IMR-90 (cell line): ENCODE measurements at regions not wholly inside any gene's neighbourhood (a gene's known extent, or its start where the extent isn't known, plus 50 kb on each side); places are given as distances from the start of the nearest gene placed in this dataset.
"Not testable (repeated sequence)": the region's sequence is repeated elsewhere in the genome, so short reads cannot be mapped to it uniquely, and the experiment has no call there.

Experiments
- ATAC-seq: fragments of 200-7000 bp; cut with Tn5 transposase; 2 replicates; pipeline ENCODE4 v1.9.1; 2020; ENCODE audit warnings: low read depth, mild to moderate bottlenecking, moderate library complexity
- BruUV-seq: library from RNA; stranded (reverse); fragments of 400-500 nt; replicated peaks from 2 replicates; lab custom pipeline; 2021; lab: Mats Ljungman, UMichigan
- CTCF ChIA-PET: fragments of 300-600 bp; formaldehyde crosslinking; extraction: SDS; loops from one replicate; lab custom pipeline; 2021; ENCODE audit warnings: antibody characterized with exemption; lab: Yijun Ruan, JAX
- POLR2A ChIA-PET: fragments of 300-600 bp; sonication (Branson Sonifier 250); formaldehyde crosslinking; loops from one replicate; lab custom pipeline; 2022; ENCODE audit warnings: antibody characterized with exemption; ENCODE audit not compliant: unreplicated experiment; lab: Charles Lee
- DNase-seq: peaks from one replicate; pipeline ENCODE4 v3.0.0; 2013
- H2AFZ ChIP-seq: replicated peaks from 2 replicates; pipeline ENCODE3; 2013; ENCODE audit warnings: low read length, mild to moderate bottlenecking; ENCODE audit not compliant: poor library complexity
- H2AK5ac ChIP-seq: 2 replicates; pipeline ENCODE4 v1.6.1; 2013; ENCODE audit warnings: low read depth, low read length, inconsistent platforms
- H2AK9ac ChIP-seq: replicated peaks from 2 replicates; pipeline ENCODE3; 2013; ENCODE audit warnings: mild to moderate bottlenecking, low read depth, low read length, moderate library complexity; ENCODE audit not compliant: poor library complexity
- H2BK120ac ChIP-seq: 2 replicates; pipeline ENCODE4 v1.6.1; 2013; ENCODE audit warnings: low read depth, low read length, inconsistent platforms
- H2BK15ac ChIP-seq: 3 replicates; pipeline ENCODE4 v1.6.1; 2013; ENCODE audit warnings: low read depth, low read length, inconsistent platforms
- H2BK20ac ChIP-seq: 2 replicates; pipeline ENCODE4 v1.6.1; 2013; ENCODE audit warnings: low read depth, mild to moderate bottlenecking, inconsistent platforms, low read length, moderate library complexity
- H2BK5ac ChIP-seq: 2 replicates; pipeline ENCODE4 v1.6.1; 2013; ENCODE audit warnings: mild to moderate bottlenecking, low read depth, low read length, inconsistent platforms; ENCODE audit not compliant: poor library complexity, severe bottlenecking
- H3K14ac ChIP-seq: replicated peaks from 2 replicates; pipeline ENCODE4 v1.6.1; 2013; ENCODE audit warnings: low read depth, low read length, inconsistent platforms
- H3K18ac ChIP-seq: 2 replicates; pipeline ENCODE4 v1.6.1; 2013; ENCODE audit warnings: low read depth, low read length, control low read depth
- H3K23ac ChIP-seq: 2 replicates; pipeline ENCODE4 v1.6.1; 2013; ENCODE audit warnings: low read depth, low read length, inconsistent platforms
- H3K27ac ChIP-seq: 2 replicates; pipeline ENCODE4 v1.5.1; 2013; ENCODE audit warnings: mild to moderate bottlenecking, control low read depth, low read length; ENCODE audit not compliant: insufficient read depth
- H3K27me3 ChIP-seq: 2 replicates; pipeline ENCODE4 v1.6.1; 2013; ENCODE audit warnings: low read length; ENCODE audit not compliant: control insufficient read depth, insufficient read depth
- H3K36me3 ChIP-seq: 2 replicates; pipeline ENCODE4 v1.6.1; 2013; ENCODE audit warnings: low read length, mixed read lengths; ENCODE audit not compliant: control insufficient read depth, insufficient read depth
- H3K4ac ChIP-seq: 2 replicates; pipeline ENCODE4 v1.6.1; 2013; ENCODE audit warnings: low read depth, low read length, inconsistent platforms
- H3K4me1 ChIP-seq: 2 replicates; pipeline ENCODE4 v1.6.1; 2013; ENCODE audit warnings: low read length, mixed read lengths; ENCODE audit not compliant: control insufficient read depth, insufficient read depth
- H3K4me2 ChIP-seq: 2 replicates; pipeline ENCODE4 v1.6.1; 2013; ENCODE audit warnings: low read depth, mild to moderate bottlenecking, control low read depth, low read length, moderate library complexity
- H3K4me3 ChIP-seq: 2 replicates; pipeline ENCODE4 v1.5.1; 2013; ENCODE audit warnings: low read depth, mild to moderate bottlenecking, control low read depth, low read length, moderate library complexity; ENCODE audit not compliant: insufficient read depth
- H3K56ac ChIP-seq: 2 replicates; pipeline ENCODE4 v1.6.1; 2013; ENCODE audit warnings: low read length, inconsistent platforms; ENCODE audit not compliant: insufficient read depth; ENCODE audit errors: extremely low read depth
- H3K79me1 ChIP-seq, 2 experiments: 2 replicates each; pipeline ENCODE4 v1.6.1; 2013; ENCODE audit warnings: low read length in 2 of 2, inconsistent platforms in 1 of 2, low read depth in 1 of 2
- H3K9ac ChIP-seq: 2 replicates; pipeline ENCODE4 v1.6.1; 2013; ENCODE audit warnings: low read depth, low read length, control low read depth
- H3K9me1 ChIP-seq: 2 replicates; pipeline ENCODE4 v1.6.1; 2013; ENCODE audit warnings: low read length, inconsistent platforms; ENCODE audit not compliant: insufficient read depth
- H3K9me3 ChIP-seq: 2 replicates; pipeline ENCODE4 v1.6.1; 2013; ENCODE audit warnings: low read length; ENCODE audit not compliant: control insufficient read depth, insufficient read depth
- H4K20me1 ChIP-seq: 2 replicates; pipeline ENCODE4 v1.6.1; 2013; ENCODE audit warnings: low read length, inconsistent platforms; ENCODE audit not compliant: insufficient read depth
- H4K5ac ChIP-seq: 2 replicates; pipeline ENCODE4 v1.6.1; 2013; ENCODE audit warnings: mild to moderate bottlenecking, low read depth, low read length, control low read depth
- H4K8ac ChIP-seq, 2 experiments: 2 replicates each; pipeline ENCODE4 v1.6.1; 2013; ENCODE audit warnings: low read depth in 2 of 2, low read length in 2 of 2, control low read depth in 1 of 2, inconsistent platforms in 1 of 2
- H4K91ac ChIP-seq: 2 replicates; pipeline ENCODE4 v1.6.1; 2013; ENCODE audit warnings: low read depth, low read length, inconsistent platforms; ENCODE audit not compliant: insufficient read depth
- CTCF ChIP-seq: conservative IDR thresholded peaks from 2 replicates; pipeline ENCODE4 v1.5.1; 2012; ENCODE audit warnings: mild to moderate bottlenecking, low read depth, low read length, improper control_type of control experiment
- MXI1 ChIP-seq: IDR thresholded peaks from 2 replicates; pipeline ENCODE4 v1.6.1; 2012; ENCODE audit warnings: low read depth, mild to moderate bottlenecking, low read length, moderate library complexity, borderline replicate concordance
- RAD21 ChIP-seq: IDR thresholded peaks from 2 replicates; pipeline ENCODE4 v1.6.1; 2012; ENCODE audit warnings: low read length, improper control_type of control experiment
- SMC3 ChIP-seq: fragments of 150-350 bp; IDR thresholded peaks from 2 replicates; pipeline ENCODE4 v1.6.1; 2016; ENCODE audit warnings: low read depth, mild to moderate bottlenecking, antibody characterized with exemption, low read length, moderate library complexity
- WGBS, 2 experiments: methylation state at CpG; one replicate each; pipeline versions ENCODE4 v1.1.5 to v1.1.7; 2013; ENCODE audit warnings: missing lambda C conversion rate in 2 of 2; ENCODE audit not compliant: insufficient read length in 1 of 2; ENCODE audit errors: extremely low coverage in 2 of 2; 5-methylcytosine and 5-hydroxymethylcytosine counted together
- dilution Hi-C: fragments of 300-500 bp; cut with HindIII; formaldehyde crosslinking; loops from one replicate; pipeline ENCODE4 v1.14.3; 2018; ENCODE audit warnings: low sequenced_read_pairs; ENCODE audit not compliant: unreplicated experiment
- in situ Hi-C: fragments of 300-500 bp; cut with MboI; formaldehyde crosslinking; loops from 3 replicates; pipeline ENCODE4 v1.14.3; 2019; ENCODE audit warnings: low sequenced_read_pairs, inconsistent platforms, mixed read lengths
- intact Hi-C: fragments of 100-400 bp; cut with micrococcal nuclease; formaldehyde crosslinking; loops from 2 replicates; pipeline ENCODE4 v1.10.0; 2022

- H3K4me1 ChIP-seq, H4K5ac ChIP-seq, H2AK5ac ChIP-seq, BruUV-seq, H2BK15ac ChIP-seq, H3K18ac ChIP-seq, H2AK9ac ChIP-seq, H3K27ac ChIP-seq, H4K8ac ChIP-seq, POLR2A ChIA-PET, H3K4ac ChIP-seq, H3K36me3 ChIP-seq, H2BK5ac ChIP-seq, H2AFZ ChIP-seq, H3K14ac ChIP-seq, H3K9me3 ChIP-seq, H3K9ac ChIP-seq, H3K4me3 ChIP-seq, H3K23ac ChIP-seq, dilution Hi-C loops, H2BK120ac ChIP-seq, H3K79me1 ChIP-seq, H4K20me1 ChIP-seq, H3K9me1 ChIP-seq, H3K4me2 ChIP-seq, H3K56ac ChIP-seq, H4K91ac ChIP-seq, H2BK20ac ChIP-seq: not testable (repeated sequence)
- in situ Hi-C loops (loop anchor here (5.0 to 25.0 kb wide), 2 partner anchors 63 to 268 kb away; no protein-coding TSS in a partner anchor), intact Hi-C loops (loop anchor here (1.0 to 5.0 kb wide), 2 partner anchors 61 to 78 kb away; no protein-coding TSS in a partner anchor)
- peak; percentile 57; the same call in 1 of the 2 replicates for TF ChIP-seq MXI1
- peak; percentile 52 for TF ChIP-seq SMC3
- TF ChIP-seq CTCF: peak; percentile 57
- TF ChIP-seq RAD21: peak; percentile 64
- CTCF ChIA-PET: interaction anchor here (0.6 to 1.1 kb wide), 2 partner anchors 12 to 111 kb away, joined by 3 to 4 read pairs; no protein-coding TSS in a partner anchor
- DNase-seq (peak; percentile 56), ATAC-seq (peak; percentile 87)
- peaks cover 13% of the 10 kb centered on the region; the same call in 1 of the 2 replicates for H3K27me3 ChIP-seq
Measured at GRCh38 chr7:76130661-76131060, 71.0 kb upstream of the SRRM3 start.

DNA sequence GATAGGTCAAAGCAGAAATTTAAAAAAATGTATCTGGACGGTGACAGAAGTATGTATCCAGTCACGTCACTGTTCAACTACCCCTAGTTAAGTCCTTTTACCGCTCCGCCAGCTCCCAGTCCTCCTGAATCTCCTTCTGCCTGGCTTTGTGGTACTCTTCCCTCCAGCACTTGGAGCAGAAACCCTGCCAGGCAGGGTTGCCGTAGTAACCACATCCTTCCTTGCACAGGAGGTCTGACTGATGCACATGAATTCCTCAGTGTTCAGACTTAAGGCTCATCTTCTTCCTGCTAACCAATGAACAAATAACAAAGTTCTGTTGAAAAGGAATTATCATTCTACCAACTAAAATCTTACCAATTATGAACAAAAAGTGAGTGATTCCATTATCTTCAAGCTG is 69.8 kb upstream of the SRRM3 start:
- H3K18ac ChIP-seq, H3K27ac ChIP-seq, H4K20me1 ChIP-seq, H2BK5ac ChIP-seq, H3K23ac ChIP-seq, ATAC-seq, H3K4ac ChIP-seq, H4K5ac ChIP-seq, BruUV-seq, H3K4me1 ChIP-seq, H3K4me2 ChIP-seq, H3K9ac ChIP-seq, H2AK5ac ChIP-seq, H2BK120ac ChIP-seq, H3K56ac ChIP-seq, H2BK20ac ChIP-seq, H4K91ac ChIP-seq, H4K8ac ChIP-seq, POLR2A ChIA-PET, H2AFZ ChIP-seq, CTCF ChIA-PET, H3K36me3 ChIP-seq, H3K4me3 ChIP-seq, H3K9me1 ChIP-seq, H3K79me1 ChIP-seq, H2BK15ac ChIP-seq, H3K14ac ChIP-seq, DNase-seq, dilution Hi-C loops, H3K9me3 ChIP-seq, H2AK9ac ChIP-seq: not testable (repeated sequence)
- intact Hi-C loops: loop anchor here (5.0 kb wide), 1 partner anchor 80 kb away; no protein-coding TSS in a partner anchor
- WGBS, 2 experiments: 80% methylated on average over 1 of the region's 5 CpGs; no CpG with 5 or more reads in 1 of the 2 experiments
- peaks cover 16% of the 10 kb centered on the region; the same call in 1 of the 2 replicates for H3K27me3 ChIP-seq
- in situ Hi-C loops: loop anchor here (5.0 to 25.0 kb wide), 2 partner anchors 65 to 270 kb away; no protein-coding TSS in a partner anchor
